HEK293 (cell line): ENCODE measurements at regions not wholly inside any gene's neighbourhood (a gene's known extent, or its start where the extent isn't known, plus 50 kb on each side); places are given as distances from the start of the nearest gene placed in this dataset.

Source experiments
- CTCF ChIA-PET: fragments of 350-600 bp; formaldehyde crosslinking; extraction: SDS; loops from one replicate; lab custom pipeline; 2021; ENCODE audit warnings: antibody characterized with exemption; lab: Yijun Ruan, JAX
- POLR2A ChIA-PET: fragments of 300-600 bp; formaldehyde crosslinking; extraction: SDS; loops from one replicate; lab custom pipeline; 2020; ENCODE audit warnings: antibody characterized with exemption, inconsistent platforms; lab: Yijun Ruan, JAX
- H3K27ac ChIP-seq: fragments of 200-500 bp; sonication (Bioruptor generic); 2 replicates; pipeline ENCODE4 v1.5.1; 2014; ENCODE audit warnings: low read depth, low read length, control low read depth, inconsistent platforms; ENCODE audit errors: extremely low read depth
- H3K36me3 ChIP-seq, 2 experiments: fragments of 200-500 bp in 1 of 2; sonication (Bioruptor generic) in 1 of 2; 1 replicate in 1 of 2; 2 replicates in 1 of 2; pipeline ENCODE4 v1.5.1; 2014 to 2017; ENCODE audit warnings: inconsistent platforms in 2 of 2, low read length in 2 of 2; ENCODE audit not compliant: control insufficient read depth in 2 of 2, insufficient read depth in 1 of 2
- H3K4me1 ChIP-seq: fragments of 200-500 bp; sonication (Bioruptor generic); 2 replicates; pipeline ENCODE4 v1.5.1; 2014; ENCODE audit warnings: mild to moderate bottlenecking, low read length, inconsistent platforms; ENCODE audit not compliant: control insufficient read depth, insufficient read depth
- H3K4me3 ChIP-seq: 2 replicates; pipeline ENCODE4 v1.5.1; 2011; ENCODE audit warnings: low read depth, mild to moderate bottlenecking, control low read depth, low read length, moderate library complexity
- H3K9me3 ChIP-seq: fragments of 200-500 bp; sonication (Bioruptor generic); 2 replicates; pipeline ENCODE4 v1.5.1; 2014; ENCODE audit warnings: low read depth, low read length, inconsistent platforms; ENCODE audit not compliant: control insufficient read depth, insufficient read depth
- CTCF ChIP-seq: fragments of 450-650 bp; formaldehyde crosslinking; IDR thresholded peaks from 2 replicates; pipeline ENCODE4 v1.5.1; 2016; ENCODE audit warnings: missing biosample characterization, missing genetic modification characterization
- FEZF1 ChIP-seq: fragments of 450-650 bp; formaldehyde crosslinking; IDR thresholded peaks from 2 replicates; pipeline ENCODE4 v1.5.1; 2016; ENCODE audit warnings: missing biosample characterization, missing genetic modification characterization
- GLI2 ChIP-seq: fragments of 450-650 bp; formaldehyde crosslinking; IDR thresholded peaks from 2 replicates; pipeline ENCODE4; 2017; ENCODE audit warnings: missing biosample characterization, missing genetic modification characterization, low read depth, borderline replicate concordance
- GLIS1 ChIP-seq: fragments of 450-650 bp; formaldehyde crosslinking; IDR thresholded peaks from 2 replicates; pipeline ENCODE4 v1.5.1; 2016; ENCODE audit warnings: missing biosample characterization, missing genetic modification characterization
- GLIS2 ChIP-seq: fragments of 450-650 bp; formaldehyde crosslinking; IDR thresholded peaks from 2 replicates; pipeline ENCODE4 v1.5.1; 2016; ENCODE audit warnings: missing biosample characterization, missing genetic modification characterization
- KLF10 ChIP-seq: fragments of 450-650 bp; IDR thresholded peaks from 2 replicates; pipeline ENCODE4 v1.5.1; 2018; ENCODE audit warnings: missing biosample characterization, mild to moderate bottlenecking, missing genetic modification characterization
- KLF9 ChIP-seq: fragments of 450-650 bp; formaldehyde crosslinking; IDR thresholded peaks from 2 replicates; pipeline ENCODE4 v1.5.1; 2016; ENCODE audit warnings: missing biosample characterization, missing genetic modification characterization, low read depth
- ZBTB21 ChIP-seq: fragments of 450-650 bp; formaldehyde crosslinking; IDR thresholded peaks from 2 replicates; pipeline ENCODE4 v1.5.1; 2017; ENCODE audit warnings: missing biosample characterization, missing genetic modification characterization
- ZBTB44 ChIP-seq: fragments of 450-650 bp; IDR thresholded peaks from 2 replicates; pipeline ENCODE4 v1.5.1; 2018; ENCODE audit warnings: missing biosample characterization, mild to moderate bottlenecking, missing genetic modification characterization
- ZBTB49 ChIP-seq: fragments of 450-650 bp; formaldehyde crosslinking; IDR thresholded peaks from 2 replicates; pipeline ENCODE4 v1.5.1; 2016; ENCODE audit warnings: missing biosample characterization, missing genetic modification characterization, low read depth
- ZFP37 ChIP-seq: fragments of 450-650 bp; formaldehyde crosslinking; IDR thresholded peaks from 2 replicates; pipeline ENCODE4 v1.5.1; 2016; ENCODE audit warnings: missing biosample characterization, missing genetic modification characterization
- ZNF133 ChIP-seq: fragments of 450-650 bp; formaldehyde crosslinking; IDR thresholded peaks from 2 replicates; pipeline ENCODE4 v1.5.1; 2016; ENCODE audit warnings: missing biosample characterization, missing genetic modification characterization
- ZNF148 ChIP-seq: fragments of 450-650 bp; formaldehyde crosslinking; IDR thresholded peaks from 2 replicates; pipeline ENCODE4 v1.5.0; 2017; ENCODE audit warnings: missing biosample characterization, missing genetic modification characterization, borderline replicate concordance
- ZNF157 ChIP-seq: fragments of 450-650 bp; formaldehyde crosslinking; IDR thresholded peaks from 2 replicates; pipeline ENCODE4 v1.5.1; 2016; ENCODE audit warnings: missing biosample characterization, missing genetic modification characterization
- ZNF292 ChIP-seq: fragments of 450-650 bp; formaldehyde crosslinking; IDR thresholded peaks from 2 replicates; pipeline ENCODE4 v1.5.1; 2016; ENCODE audit warnings: low read depth, missing biosample characterization, missing genetic modification characterization, borderline replicate concordance
- ZNF335 ChIP-seq: fragments of 450-650 bp; formaldehyde crosslinking; conservative IDR thresholded peaks from 2 replicates; pipeline ENCODE4 v1.5.1; 2016; ENCODE audit warnings: missing biosample characterization, missing genetic modification characterization
- ZNF37A ChIP-seq: fragments of 450-650 bp; IDR thresholded peaks from 2 replicates; pipeline ENCODE4 v1.5.1; 2018; ENCODE audit warnings: missing biosample characterization, missing genetic modification characterization
- ZNF426 ChIP-seq: fragments of 450-650 bp; formaldehyde crosslinking; IDR thresholded peaks from 2 replicates; pipeline ENCODE4 v1.5.1; 2017; ENCODE audit warnings: missing biosample characterization, missing genetic modification characterization, mild to moderate bottlenecking, inconsistent platforms, moderate library complexity
- ZNF488 ChIP-seq: fragments of 450-650 bp; formaldehyde crosslinking; IDR thresholded peaks from 2 replicates; pipeline ENCODE4 v1.5.1; 2016; ENCODE audit warnings: missing biosample characterization, missing genetic modification characterization
- ZNF549 ChIP-seq: fragments of 450-650 bp; IDR thresholded peaks from 2 replicates; pipeline ENCODE4 v1.5.1; 2018; ENCODE audit warnings: missing biosample characterization, missing genetic modification characterization, mild to moderate bottlenecking, inconsistent platforms, moderate library complexity
- ZNF585B ChIP-seq: fragments of 450-650 bp; formaldehyde crosslinking; IDR thresholded peaks from 2 replicates; pipeline ENCODE4 v1.5.1; 2016; ENCODE audit warnings: missing biosample characterization, missing genetic modification characterization
- ZNF654 ChIP-seq: fragments of 450-650 bp; formaldehyde crosslinking; IDR thresholded peaks from 2 replicates; pipeline ENCODE4 v1.5.1; 2016; ENCODE audit warnings: low read depth, missing biosample characterization, missing genetic modification characterization
- ZNF660 ChIP-seq: fragments of 450-650 bp; IDR thresholded peaks from 2 replicates; pipeline ENCODE4 v1.5.1; 2018; ENCODE audit warnings: missing biosample characterization, mild to moderate bottlenecking, missing genetic modification characterization
- ZXDB ChIP-seq: fragments of 450-650 bp; formaldehyde crosslinking; IDR thresholded peaks from 2 replicates; pipeline ENCODE4 v1.5.1; 2016; ENCODE audit warnings: missing biosample characterization, missing genetic modification characterization

GRCh38 chr5:57887851-57888621 lies 405.4 kb upstream of the ACTBL2 start (continued):
- TF ChIP-seq GLIS1 (tag by site-specific recombination) (no peak), ZNF335 (tag by site-specific recombination) (peak; percentile 29; the same call in 1 of the 2 replicates), GLI2 (no peak), ZBTB44 (tag by site-specific recombination) (no peak), ZNF654 (tag by site-specific recombination) (peak; percentile 61), ZBTB49 (no peak)

- TF ChIP-seq ZNF37A (no peak), ZNF292 (tag by site-specific recombination) (no peak), ZNF654 (tag by site-specific recombination) (no peak), KLF10 (no peak), ZNF549 (tag by site-specific recombination) (no peak), ZNF585B (tag by site-specific recombination) (no peak), ZNF660 (tag by site-specific recombination) (no peak), KLF9 (tag by site-specific recombination) (no peak), ZXDB (tag by site-specific recombination) (no peak), CTCF (tag by site-specific recombination) (no peak), ZNF488 (tag by site-specific recombination) (no peak), ZBTB21 (tag by site-specific recombination) (no peak), ZNF148 (tag by site-specific recombination) (no peak), GLIS1 (tag by site-specific recombination) (no peak), FEZF1 (no peak), ZFP37 (tag by site-specific recombination) (no peak), ZNF157 (tag by site-specific recombination) (no peak), ZNF133 (tag by site-specific recombination) (no peak), ZNF426 (no peak), GLIS2 (no peak)
- Histone ChIP-seq H3K4me1 (no peaks in the 10 kb centered on the region), H3K36me3 (no peaks in the 10 kb centered on the region), H3K27ac (no peak overlapping the region), H3K9me3 (no peaks in the 10 kb centered on the region), H3K4me3 (no peak overlapping the region)
- POLR2A ChIA-PET: interaction anchor here (0.6 kb wide), 1 partner anchor 965 kb away, joined by 3 read pairs; no protein-coding TSS in a partner anchor
- CTCF ChIA-PET: interaction anchor here (0.6 to 2.7 kb wide), 5 partner anchors 8 to 587 kb away, joined by 3 to 11 read pairs (median 4); no protein-coding TSS in a partner anchor
Measured at GRCh38 chr5:57884346-57885102, 401.9 kb upstream of the ACTBL2 start.
